Esophagus muscularis mucosa (tissue), 4 donors: ENCODE measurements at regions not wholly inside any gene's neighbourhood (a gene's known extent, or its start where the extent isn't known, plus 50 kb on each side); places are given as distances from the start of the nearest gene placed in this dataset.

Experiments
- DNase-seq: peaks from one replicate; pipeline ENCODE4 v3.0.0-alpha.2; 2017; ENCODE audit errors: extremely low spot score
- H3K27ac ChIP-seq, 4 donors: fragments of 200-600 bp; sonication (generic); replicated peaks in 1 of 4; 1 replicate in 3 of 4; 2 replicates in 1 of 4; pipeline ENCODE4 v1.5.1; 2016 to 2019; ENCODE audit warnings: mild to moderate bottlenecking in 1 of 4
- H3K27me3 ChIP-seq, 4 donors: fragments of 200-600 bp; sonication (generic); one replicate each; pipeline versions ENCODE4 v1.5.1 to v1.6.0; 2016 to 2019
- H3K36me3 ChIP-seq, 4 donors: fragments of 200-600 bp; sonication (generic); one replicate each; pipeline ENCODE4 v1.5.1; 2016 to 2019
- H3K4me1 ChIP-seq, 4 donors: fragments of 200-600 bp; sonication (generic); one replicate each; pipeline ENCODE4 v1.5.1; 2016 to 2019
- H3K4me3 ChIP-seq, 4 donors: fragments of 200-600 bp; sonication (generic); 1 replicate in 2 of 4; 2 replicates in 2 of 4; pipeline ENCODE4 v1.5.1; 2016 to 2019; ENCODE audit warnings: mild to moderate bottlenecking in 4 of 4, moderate library complexity in 1 of 4
- H3K9me3 ChIP-seq, 4 donors: fragments of 200-600 bp; sonication (generic); 1 replicate in 3 of 4; 2 replicates in 1 of 4; pipeline ENCODE4 v1.5.1; 2016 to 2019
- EP300 ChIP-seq: sonication (generic); formaldehyde crosslinking; IDR thresholded peaks from one replicate; pipeline ENCODE4 v1.6.1; 2017; ENCODE audit warnings: antibody characterized with exemption
- POLR2A ChIP-seq: fragments of 450-650 bp; IDR thresholded peaks from one replicate; pipeline ENCODE4 v1.6.1; 2017; ENCODE audit warnings: antibody characterized with exemption, moderate library complexity, mild to moderate bottlenecking, low read depth
- POLR2AphosphoS5 ChIP-seq, 2 donors: sonication (generic); formaldehyde crosslinking; IDR thresholded peaks; one replicate each; pipeline ENCODE4 v1.6.1; 2017; ENCODE audit warnings: antibody characterized with exemption in 2 of 2
- WGBS: methylation state at CpG from one replicate; pipeline ENCODE4 v1.1.5; 2018; 5-methylcytosine and 5-hydroxymethylcytosine counted together
- intact Hi-C: fragments of 100-400 bp; cut with DNase I; formaldehyde crosslinking; loops from one replicate; pipeline ENCODE4 v1.15.1; 2023
- TF ChIP-seq, protein P1 (sequence below), 3 experiments: fragments of 200-600 bp in 2 of 3; fragments of 450-650 bp in 1 of 3; sonication (generic) in 2 of 3; IDR thresholded peaks; one replicate each; pipeline ENCODE4 v1.5.1; 2017 to 2019; ENCODE audit warnings: antibody characterized with exemption in 3 of 3, mild to moderate bottlenecking in 2 of 3, moderate library complexity in 1 of 3

DNA sequence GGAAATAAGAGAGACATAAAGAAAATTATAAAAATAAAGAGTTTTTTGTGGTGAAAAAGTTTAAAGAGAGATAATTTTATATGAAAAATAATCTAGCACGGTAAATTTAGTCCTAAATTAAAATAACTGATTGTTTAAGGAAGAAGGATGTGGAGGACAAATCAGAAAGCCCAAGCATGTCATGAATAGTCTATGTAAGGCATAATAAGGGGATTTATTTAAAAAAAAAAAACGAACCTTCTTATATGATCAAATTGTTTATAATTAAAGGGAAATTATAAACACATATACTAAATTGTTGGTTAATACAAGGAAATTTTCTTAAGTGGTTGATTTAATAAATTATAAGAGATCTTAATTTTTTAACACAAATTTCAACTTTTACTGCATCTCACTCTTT is 551.8 kb upstream of the TYRP1 start:
- H3K9me3 ChIP-seq, result no peaks in the 10 kb centered on the region
- H3K4me1 ChIP-seq, result no peaks in the 10 kb centered on the region
- intact Hi-C loops, result no loop called here
- H3K36me3 ChIP-seq, result no peaks in the 10 kb centered on the region
- TF ChIP-seq EP300 (no peak), POLR2AphosphoS5 (IDR thresholded peaks at IDR 0.05) (no peak), POLR2A (no peak)
- TF ChIP-seq, protein P1, sequence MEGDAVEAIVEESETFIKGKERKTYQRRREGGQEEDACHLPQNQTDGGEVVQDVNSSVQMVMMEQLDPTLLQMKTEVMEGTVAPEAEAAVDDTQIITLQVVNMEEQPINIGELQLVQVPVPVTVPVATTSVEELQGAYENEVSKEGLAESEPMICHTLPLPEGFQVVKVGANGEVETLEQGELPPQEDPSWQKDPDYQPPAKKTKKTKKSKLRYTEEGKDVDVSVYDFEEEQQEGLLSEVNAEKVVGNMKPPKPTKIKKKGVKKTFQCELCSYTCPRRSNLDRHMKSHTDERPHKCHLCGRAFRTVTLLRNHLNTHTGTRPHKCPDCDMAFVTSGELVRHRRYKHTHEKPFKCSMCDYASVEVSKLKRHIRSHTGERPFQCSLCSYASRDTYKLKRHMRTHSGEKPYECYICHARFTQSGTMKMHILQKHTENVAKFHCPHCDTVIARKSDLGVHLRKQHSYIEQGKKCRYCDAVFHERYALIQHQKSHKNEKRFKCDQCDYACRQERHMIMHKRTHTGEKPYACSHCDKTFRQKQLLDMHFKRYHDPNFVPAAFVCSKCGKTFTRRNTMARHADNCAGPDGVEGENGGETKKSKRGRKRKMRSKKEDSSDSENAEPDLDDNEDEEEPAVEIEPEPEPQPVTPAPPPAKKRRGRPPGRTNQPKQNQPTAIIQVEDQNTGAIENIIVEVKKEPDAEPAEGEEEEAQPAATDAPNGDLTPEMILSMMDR (IDR thresholded peaks at IDR 0.05), result no peak
- no peak overlapping the region for H3K27ac ChIP-seq
- DNase-seq, result no peak
- no peaks in the 10 kb centered on the region for H3K27me3 ChIP-seq
- 61% methylated on average over 2 of the region's 2 CpGs for WGBS
- H3K4me3 ChIP-seq, result no peak overlapping the region

DNA sequence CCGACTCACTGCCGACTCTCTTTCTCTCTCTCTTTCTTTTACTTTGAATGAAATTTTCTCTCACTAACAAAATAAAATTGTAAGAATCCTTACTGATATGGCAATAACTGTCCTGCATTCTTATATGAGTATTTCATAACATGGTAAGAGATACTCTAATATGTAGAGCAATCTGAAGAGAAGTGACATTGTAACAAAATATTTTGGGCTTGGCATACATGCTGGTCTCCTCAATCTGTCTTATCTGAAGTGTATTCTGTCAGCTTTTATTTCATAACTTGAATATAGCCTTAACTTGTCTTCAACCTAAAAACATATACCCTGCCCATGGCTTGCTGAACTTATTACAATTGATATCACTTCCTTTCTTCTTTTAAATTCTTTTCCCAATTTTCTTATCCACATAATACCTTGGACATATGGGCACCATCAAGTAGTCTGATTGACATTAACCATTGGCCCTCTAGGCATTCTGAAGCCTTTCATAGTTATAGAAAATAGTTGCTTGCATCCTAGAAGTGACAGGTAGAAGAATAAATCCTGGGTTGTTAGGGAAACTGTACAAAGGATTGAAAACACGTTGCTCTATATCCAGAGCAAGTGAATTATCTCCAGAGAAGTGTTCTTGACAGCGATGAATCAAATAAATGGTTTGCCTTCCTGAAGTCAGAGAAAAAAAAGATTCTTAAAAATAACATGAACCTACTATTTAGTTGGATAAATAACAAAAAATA is 537.6 kb upstream of the TYRP1 start:
- WGBS, result 75% methylated on average over 4 of the region's 4 CpGs

DNA sequence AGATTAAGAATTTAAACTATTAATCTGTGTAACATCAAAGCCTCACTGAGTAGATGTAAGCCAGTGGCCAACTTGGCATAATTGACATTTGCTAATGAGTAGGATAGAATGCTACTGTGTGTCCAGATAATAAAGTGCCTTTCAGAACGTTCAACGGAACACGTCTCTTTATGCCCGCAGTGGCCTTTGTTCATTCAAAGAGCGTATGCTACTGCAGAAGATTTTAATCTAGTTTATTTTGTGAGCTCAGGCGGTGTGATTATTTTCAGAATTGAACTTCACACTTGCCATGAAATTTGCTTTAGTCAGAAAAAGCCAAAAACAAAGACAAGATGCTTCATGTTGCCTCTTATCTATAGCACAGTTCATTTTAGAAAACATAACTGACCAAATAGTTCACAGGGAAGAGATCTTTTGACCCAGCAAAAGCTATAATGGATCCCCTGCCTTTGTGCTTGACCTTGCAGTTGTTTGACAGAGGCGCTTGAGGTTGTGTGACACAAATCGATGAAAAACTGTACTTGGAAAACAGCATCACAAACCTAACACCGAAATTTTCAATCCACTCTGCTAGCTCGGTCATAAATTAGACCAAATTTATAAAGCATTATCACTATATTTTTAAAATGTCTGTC is 530.9 kb upstream of the TYRP1 start:
- intact Hi-C loops, result no loop called here
- Histone ChIP-seq H3K4me1 (no peaks in the 10 kb centered on the region), H3K27me3 (no peaks in the 10 kb centered on the region), H3K9me3 (no peaks in the 10 kb centered on the region), H3K4me3 (no peak overlapping the region), H3K27ac (no peak overlapping the region), H3K36me3 (no peaks in the 10 kb centered on the region)
- TF ChIP-seq EP300, result no peak
- no peak for DNase-seq
- WGBS, result 77% methylated on average over 10 of the region's 10 CpGs

More for the DNA sequence above, 537.6 kb upstream of the TYRP1 start:
- no peak overlapping the region for H3K4me3 ChIP-seq
- no peaks in the 10 kb centered on the region for H3K4me1 ChIP-seq
- H3K27me3 ChIP-seq, result no peaks in the 10 kb centered on the region
- TF ChIP-seq POLR2A, result no peak
- intact Hi-C loops, result no loop called here
- H3K36me3 ChIP-seq, result no peaks in the 10 kb centered on the region
- H3K9me3 ChIP-seq, result no peaks in the 10 kb centered on the region
- no peak overlapping the region for H3K27ac ChIP-seq
- no peak for DNase-seq

DNA sequence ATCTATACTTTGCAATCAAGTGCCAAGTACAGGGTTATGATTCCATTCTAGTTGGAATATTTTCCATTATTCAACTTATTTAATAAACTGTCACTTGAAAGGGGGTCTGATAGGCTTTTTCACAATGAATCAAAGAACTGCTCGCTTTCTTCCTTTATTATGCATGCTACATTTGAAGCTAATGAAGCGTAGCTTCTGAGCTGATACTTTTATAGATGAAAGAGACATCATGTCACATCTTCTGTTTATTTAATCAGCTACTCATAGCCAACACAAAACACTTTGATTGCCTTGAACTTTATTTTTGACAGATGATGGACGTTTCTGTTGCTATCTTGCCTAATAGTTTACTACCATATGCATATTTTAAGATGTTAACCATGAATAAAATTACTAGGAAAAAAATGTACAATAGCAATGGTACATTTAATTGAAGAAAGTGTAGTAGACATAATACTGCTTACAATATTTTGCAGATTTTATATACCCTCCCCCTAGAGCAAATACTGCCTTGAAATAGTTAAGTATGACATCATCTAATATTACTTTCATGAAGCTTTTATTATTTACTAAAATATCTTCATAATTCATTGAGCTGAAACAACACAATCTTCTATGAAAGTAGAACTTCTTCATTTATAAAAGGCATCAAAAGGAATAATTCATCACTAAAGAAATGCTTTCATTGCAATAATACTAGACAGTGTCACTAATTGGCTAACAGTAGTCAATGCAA is 529.3 kb upstream of the TYRP1 start:
- Histone ChIP-seq H3K4me1 (no peaks in the 10 kb centered on the region), H3K36me3 (no peaks in the 10 kb centered on the region), H3K4me3 (no peak overlapping the region), H3K27me3 (no peaks in the 10 kb centered on the region), H3K27ac (no peak overlapping the region), H3K9me3 (no peaks in the 10 kb centered on the region)
- TF ChIP-seq, protein P1 (IDR thresholded peaks at IDR 0.05), result no peak
- no peak for TF ChIP-seq EP300
- TF ChIP-seq POLR2A, result no peak
- no peak for TF ChIP-seq POLR2AphosphoS5 (IDR thresholded peaks at IDR 0.05)
- DNase-seq, result no peak
- 71% methylated on average over 3 of the region's 3 CpGs for WGBS
- intact Hi-C loops, result no loop called here

DNA sequence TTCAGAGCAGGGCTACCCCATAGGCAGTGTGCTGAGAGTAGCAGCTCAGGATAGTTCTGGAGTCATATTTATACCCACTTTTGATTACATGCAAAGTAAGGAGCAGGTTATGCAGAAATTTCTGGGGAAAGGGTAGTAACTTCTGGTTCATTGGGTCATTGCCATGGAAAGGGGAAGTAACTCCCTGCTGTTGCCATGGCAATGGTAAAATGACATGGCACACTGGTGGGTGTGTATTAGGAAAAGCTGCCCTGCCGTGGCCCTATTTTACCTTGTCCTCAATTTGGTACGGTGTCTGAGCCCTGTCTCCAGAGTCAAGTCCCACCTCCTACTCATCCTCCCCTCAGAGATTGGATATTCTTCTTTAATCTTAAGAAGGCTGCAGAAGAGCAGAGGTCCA is 526.7 kb upstream of the TYRP1 start:
- no peak for DNase-seq
- no peak for TF ChIP-seq POLR2AphosphoS5 (IDR thresholded peaks at IDR 0.05)
- no peak for TF ChIP-seq EP300
- TF ChIP-seq, protein P1 (IDR thresholded peaks at IDR 0.05), result no peak
- no peak for TF ChIP-seq POLR2A
- Histone ChIP-seq H3K9me3 (no peaks in the 10 kb centered on the region), H3K27me3 (no peaks in the 10 kb centered on the region), H3K4me3 (no peak overlapping the region), H3K36me3 (no peaks in the 10 kb centered on the region), H3K4me1 (no peaks in the 10 kb centered on the region), H3K27ac (no peak overlapping the region)
- intact Hi-C loops, result no loop called here
- 84% methylated on average over 2 of the region's 2 CpGs for WGBS
